LNCAP (cell line): ENCODE measurements at regions not wholly inside any gene's neighbourhood (a gene's known extent, or its start where the extent isn't known, plus 50 kb on each side); places are given as distances from the start of the nearest gene placed in this dataset.

Experiments
- CTCF ChIP-seq: fragments of 450-650 bp; IDR thresholded peaks from 2 replicates; pipeline ENCODE4 v1.5.1; 2017; ENCODE audit warnings: mild to moderate bottlenecking

GRCh38 chr4:19809989-19810388 is 441.7 kb upstream of the SLIT2 start:
- TF ChIP-seq CTCF = no peak

DNA sequence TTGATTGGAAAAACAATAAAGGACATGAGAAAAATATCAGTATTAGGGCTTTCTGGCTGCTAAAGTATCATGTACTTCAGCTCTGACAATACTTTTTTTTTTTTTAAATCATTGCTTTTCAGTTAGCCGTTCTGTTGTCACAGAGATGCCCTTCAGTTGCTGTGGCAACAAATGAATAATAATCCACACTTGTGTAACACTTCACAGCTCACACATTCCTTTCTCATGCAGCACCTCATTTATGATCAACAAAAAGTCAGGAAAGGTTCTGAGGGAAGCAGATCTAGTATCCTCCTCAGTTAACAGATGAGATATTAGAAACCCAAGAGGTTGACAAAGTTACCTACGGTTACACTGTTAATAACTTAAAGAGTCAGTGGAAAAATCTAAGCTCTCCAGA is 444.2 kb upstream of the SLIT2 start:
- TF ChIP-seq CTCF = no peak

DNA sequence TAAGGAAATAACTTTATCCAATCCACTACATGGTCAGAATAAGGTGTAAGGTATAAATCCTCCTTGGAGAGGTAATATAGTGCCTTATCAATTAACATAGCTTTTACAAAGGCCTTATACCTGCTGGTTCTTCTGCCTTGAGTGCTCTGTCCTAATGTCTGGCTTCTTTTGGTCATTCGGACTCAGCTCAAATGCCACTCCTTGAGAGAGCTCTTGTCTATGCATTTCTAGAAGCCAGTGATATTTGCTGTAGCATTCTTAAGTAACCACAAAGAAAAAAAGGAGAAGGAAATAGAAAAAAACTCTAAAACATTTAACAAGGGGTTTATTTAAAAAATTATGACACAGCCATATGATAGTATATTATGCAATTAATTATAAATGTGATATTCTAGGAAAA is 444.8 kb upstream of the SLIT2 start:
- no peak for TF ChIP-seq CTCF

DNA sequence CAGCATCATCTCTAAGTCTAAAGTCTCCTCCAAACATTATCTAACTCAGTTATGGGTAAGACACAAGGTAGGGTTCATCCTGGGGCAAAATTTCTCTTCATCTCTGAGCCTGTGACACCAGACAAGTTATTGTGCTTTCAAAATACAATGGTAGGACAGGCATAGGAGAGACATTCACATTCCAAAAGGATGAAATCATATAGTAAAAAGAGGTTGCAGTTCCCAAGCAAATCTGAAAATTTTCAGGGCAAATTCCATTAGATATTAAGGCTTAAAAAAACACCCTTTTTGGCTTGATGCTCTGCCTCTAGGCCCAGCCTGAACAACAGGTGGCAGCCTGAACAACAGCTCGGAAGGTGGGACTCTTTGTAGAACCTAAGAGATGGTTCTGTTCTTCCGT is 448.3 kb upstream of the SLIT2 start:
- TF ChIP-seq CTCF = no peak

- TF ChIP-seq CTCF = no peak
These were observed 457.9 kb upstream of the SLIT2 start for GRCh38 chr4:19793831-19794230.

DNA sequence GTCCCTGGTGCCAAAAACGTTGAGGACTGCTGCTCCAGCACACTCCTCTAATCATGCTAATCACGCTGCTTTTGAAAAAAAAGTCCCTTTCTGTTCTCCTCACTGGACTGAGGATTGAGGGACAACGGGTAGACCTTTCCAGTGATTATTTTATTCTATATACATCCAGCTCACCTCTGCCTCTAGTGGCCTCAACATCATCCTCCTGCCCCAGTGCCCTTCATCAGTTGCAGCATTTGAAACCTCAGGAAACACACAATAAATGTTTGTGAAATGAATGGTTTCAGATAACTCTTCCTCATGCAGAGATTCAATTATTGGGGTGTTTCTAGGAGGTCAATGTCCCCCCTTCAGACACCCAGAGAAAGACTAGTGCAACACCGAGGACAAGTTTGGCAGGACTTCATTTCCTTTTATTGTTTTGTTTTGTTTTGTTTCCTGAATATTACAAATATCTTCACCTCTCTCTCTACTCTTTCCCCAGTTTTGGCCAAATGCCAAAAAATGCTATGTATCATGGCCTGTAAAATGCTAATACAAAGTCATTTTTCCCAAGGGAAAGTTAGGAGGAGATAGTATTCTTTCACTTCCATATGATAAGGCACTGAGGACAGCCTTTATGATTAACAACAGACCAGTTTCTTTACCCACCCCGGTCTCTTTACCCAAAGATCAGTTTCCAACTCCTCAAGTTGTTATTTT is 460.1 kb upstream of the SLIT2 start:
- no peak; the same call in 1 of the 2 replicates for TF ChIP-seq CTCF

DNA sequence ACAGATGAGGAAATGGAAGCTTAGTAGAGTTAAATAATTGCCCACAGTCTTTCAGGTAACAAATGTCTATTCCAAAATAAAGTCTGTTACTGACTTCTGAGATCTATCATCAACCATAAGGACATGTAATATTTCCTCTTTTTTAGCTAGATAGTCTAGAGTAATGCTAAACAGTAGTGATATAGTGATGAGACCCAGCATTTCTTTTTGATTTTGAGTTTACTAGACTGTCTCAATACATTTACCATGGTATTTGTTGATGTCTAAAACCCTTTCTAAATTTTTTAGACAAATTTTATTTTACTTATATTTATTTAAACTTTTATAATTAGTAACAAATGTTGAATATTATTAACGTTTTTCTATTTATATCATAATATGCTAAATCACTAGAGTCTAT is 465.1 kb upstream of the SLIT2 start:
- TF ChIP-seq CTCF = no peak
